PC-3 (cell line): ENCODE measurements at regions not wholly inside any gene's neighbourhood (a gene's known extent, or its start where the extent isn't known, plus 50 kb on each side); places are given as distances from the start of the nearest gene placed in this dataset.

Experiments used
- CTCF ChIP-seq: fragments of 300-600 bp; sonication (generic); conservative IDR thresholded peaks from 2 replicates; pipeline ENCODE4 v1.5.1; 2017; ENCODE audit warnings: antibody characterized with exemption, low read depth, mild to moderate bottlenecking, low read length
- EZH2 ChIP-seq: fragments of 300-600 bp; sonication (generic); IDR thresholded peaks from one replicate; pipeline ENCODE4 v1.6.1; 2017; ENCODE audit warnings: antibody characterized with exemption, mild to moderate bottlenecking, low read length; ENCODE audit not compliant: unreplicated experiment
- EZH2phosphoT487 ChIP-seq: fragments of 300-600 bp; sonication (generic); IDR thresholded peaks from 2 replicates; pipeline ENCODE4 v1.6.1; 2018; ENCODE audit warnings: mild to moderate bottlenecking, antibody characterized with exemption, low read length, borderline replicate concordance

GRCh38 chr2:234423884-234424283 lies 73.0 kb downstream of the ARL4C start:
- no peak for TF ChIP-seq EZH2
- no peak for TF ChIP-seq CTCF
- TF ChIP-seq EZH2phosphoT487, result no peak
